M059J (cell line): ENCODE measurements at regions not wholly inside any gene's neighbourhood (a gene's known extent, or its start where the extent isn't known, plus 50 kb on each side); places are given as distances from the start of the nearest gene placed in this dataset.
"Not testable (repeated sequence)": the region's sequence is repeated elsewhere in the genome, so short reads cannot be mapped to it uniquely, and the experiment has no call there.

ENCODE experiments used
- DNase-seq: peaks from one replicate; pipeline ENCODE4 v3.0.0-alpha.2; 2012; ENCODE audit warnings: low read depth

GRCh38 chr18:29874519-29875098 lies 1167.9 kb downstream of the DSC3 start:
- peak; percentile 46 for DNase-seq

- no peak for DNase-seq
Measured at GRCh38 chr18:29873211-29873610, 1169.3 kb downstream of the DSC3 start.

GRCh38 chr18:29871246-29871645 lies 1171.3 kb downstream of the DSC3 start:
- no peak for DNase-seq

GRCh38 chr18:29862824-29863223 lies 1179.7 kb downstream of the DSC3 start:
- DNase-seq, result no peak

GRCh38 chr18:29855637-29856036 lies 1186.9 kb downstream of the DSC3 start:
- DNase-seq, result no peak

GRCh38 chr18:29853126-29853525 lies 1189.4 kb downstream of the DSC3 start:
- no peak for DNase-seq

- peak; percentile 81 for DNase-seq
Measured at GRCh38 chr18:29849144-29849543, 1193.4 kb downstream of the DSC3 start.

- no peak for DNase-seq
Measured at GRCh38 chr18:29841631-29842030, 1200.9 kb downstream of the DSC3 start.

- DNase-seq, result peak; percentile 73
Measured at GRCh38 chr18:29840089-29840488, 1202.5 kb downstream of the DSC3 start.

- not testable (repeated sequence) for DNase-seq
Measured at GRCh38 chr18:29838961-29839360, 1203.6 kb downstream of the DSC3 start.

- DNase-seq, result no peak
Measured at GRCh38 chr18:29838556-29838955, 1204.0 kb downstream of the DSC3 start.

- peak; percentile 2 for DNase-seq
Measured at GRCh38 chr18:29823671-29824070, 1218.9 kb downstream of the DSC3 start.

GRCh38 chr18:29821544-29821943 lies 1221.0 kb downstream of the DSC3 start:
- no peak for DNase-seq

- DNase-seq, result no peak
Measured at GRCh38 chr18:29811519-29811918, 1231.0 kb downstream of the DSC3 start.

GRCh38 chr18:29780816-29781215 lies 1261.7 kb downstream of the DSC3 start:
- no peak for DNase-seq

GRCh38 chr18:29779096-29779495 lies 1263.4 kb downstream of the DSC3 start:
- no peak for DNase-seq

- DNase-seq, result peak; percentile 41
Measured at GRCh38 chr18:29753379-29753778, 1289.2 kb downstream of the DSC3 start.

- peak; percentile 25 for DNase-seq
Measured at GRCh38 chr18:29749704-29750103, 1292.8 kb downstream of the DSC3 start.

- no peak for DNase-seq
Measured at GRCh38 chr18:29741461-29741860, 1301.1 kb downstream of the DSC3 start.

GRCh38 chr18:29737620-29738019 lies 1304.9 kb downstream of the DSC3 start:
- no peak for DNase-seq

- no peak for DNase-seq
Measured at GRCh38 chr18:29737190-29737589, 1305.4 kb downstream of the DSC3 start.

- no peak for DNase-seq
Measured at GRCh38 chr18:29730073-29730472, 1312.5 kb downstream of the DSC3 start.

- no peak for DNase-seq
Measured at GRCh38 chr18:29726646-29727045, 1315.9 kb downstream of the DSC3 start.

- not testable (repeated sequence) for DNase-seq
Measured at GRCh38 chr18:29723486-29723885, 1319.1 kb downstream of the DSC3 start.
